ENCODE measurements at regions not wholly inside any gene's neighbourhood (a gene's known extent, or its start where the extent isn't known, plus 50 kb on each side); places are given as distances from the start of the nearest gene placed in this dataset.

DNA sequence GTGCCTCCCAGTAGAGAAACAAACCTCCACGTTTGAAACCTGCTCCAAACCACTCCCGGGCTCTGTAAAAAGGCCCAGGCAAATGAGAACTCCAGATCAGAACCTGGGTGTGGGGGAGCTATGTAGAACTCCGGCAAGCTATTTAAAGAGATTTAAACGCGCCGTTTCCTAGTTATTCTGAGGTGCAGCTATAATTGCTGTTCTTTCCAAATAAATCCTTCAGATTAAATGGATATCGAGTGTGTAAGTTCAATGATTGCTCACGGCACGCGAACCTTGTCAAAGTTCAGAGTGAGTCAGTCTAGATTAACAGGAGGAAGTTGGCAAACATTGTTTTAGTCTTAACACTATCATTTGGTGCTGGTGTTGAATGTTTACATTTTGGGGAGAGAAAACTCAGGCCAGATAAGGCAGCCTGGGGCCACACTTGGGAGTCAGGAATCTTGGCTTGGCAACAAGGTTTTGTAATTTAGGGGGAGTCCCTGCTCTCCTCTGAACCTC is 92.9 kb upstream of the SALL1 start (continued):
- TF ChIP-seq, protein P1, sequence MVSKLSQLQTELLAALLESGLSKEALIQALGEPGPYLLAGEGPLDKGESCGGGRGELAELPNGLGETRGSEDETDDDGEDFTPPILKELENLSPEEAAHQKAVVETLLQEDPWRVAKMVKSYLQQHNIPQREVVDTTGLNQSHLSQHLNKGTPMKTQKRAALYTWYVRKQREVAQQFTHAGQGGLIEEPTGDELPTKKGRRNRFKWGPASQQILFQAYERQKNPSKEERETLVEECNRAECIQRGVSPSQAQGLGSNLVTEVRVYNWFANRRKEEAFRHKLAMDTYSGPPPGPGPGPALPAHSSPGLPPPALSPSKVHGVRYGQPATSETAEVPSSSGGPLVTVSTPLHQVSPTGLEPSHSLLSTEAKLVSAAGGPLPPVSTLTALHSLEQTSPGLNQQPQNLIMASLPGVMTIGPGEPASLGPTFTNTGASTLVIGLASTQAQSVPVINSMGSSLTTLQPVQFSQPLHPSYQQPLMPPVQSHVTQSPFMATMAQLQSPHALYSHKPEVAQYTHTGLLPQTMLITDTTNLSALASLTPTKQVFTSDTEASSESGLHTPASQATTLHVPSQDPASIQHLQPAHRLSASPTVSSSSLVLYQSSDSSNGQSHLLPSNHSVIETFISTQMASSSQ (IDR thresholded peaks at IDR 0.05; ENCODE audit: low read depth) = 0 out of 2 replicates have a peak, but pooled peaks have one; percentile 14
- TF ChIP-seq, protein P1 (CRISPR knock-in tag; IDR thresholded peaks at IDR 0.05; ENCODE audit: borderline replicate concordance) = peak; percentile 38; the same call in 1 of the 2 replicates
- TF ChIP-seq ARNT (IDR thresholded peaks at IDR 0.05) (no peak), YEATS2 (CRISPR knock-in tag; IDR thresholded peaks at IDR 0.05; ENCODE audit: borderline replicate concordance) (no peak; the same call in 1 of the 2 replicates), ZNF639 (CRISPR knock-in tag; conservative IDR thresholded peaks at IDR 0.05) (0 out of 2 replicates have a peak, but pooled peaks have one; percentile 40), SAP130 (CRISPR knock-in tag; IDR thresholded peaks at IDR 0.05; ENCODE audit: low read depth) (peak; percentile 78), AKNA (CRISPR knock-in tag; IDR thresholded peaks at IDR 0.05; ENCODE audit: borderline replicate concordance) (no peak), ARNTL (CRISPR knock-in tag; IDR thresholded peaks at IDR 0.05) (no peak), SMARCC2 (IDR thresholded peaks at IDR 0.05) (no peak), MAZ (IDR thresholded peaks at IDR 0.05; ENCODE audit: borderline replicate concordance, low read depth, low read length) (no peak), MAZ (CRISPR knock-in tag; IDR thresholded peaks at IDR 0.05; ENCODE audit: low read depth) (no peak), KLF15 (CRISPR knock-in tag; IDR thresholded peaks at IDR 0.05; ENCODE audit: borderline replicate concordance) (no peak), ZSCAN22 (CRISPR knock-in tag; IDR thresholded peaks at IDR 0.05) (no peak), ZNF354B (CRISPR knock-in tag; IDR thresholded peaks at IDR 0.05) (no peak)
